GM19468 (cell line): ENCODE measurements at regions not wholly inside any gene's neighbourhood (a gene's known extent, or its start where the extent isn't known, plus 50 kb on each side); places are given as distances from the start of the nearest gene placed in this dataset.
"Not testable (repeated sequence)": the region's sequence is repeated elsewhere in the genome, so short reads cannot be mapped to it uniquely, and the experiment has no call there.

Experiments
- ATAC-seq: cut with Tn5 transposase; IDR thresholded peaks from one replicate; pipeline ENCODE4 v1.9.1; 2021; ENCODE audit warnings: mild to moderate bottlenecking, moderate library complexity, moderate number of reproducible peaks; ENCODE audit not compliant: unreplicated experiment; ENCODE audit errors: extremely low read depth

GRCh38 chr21:28725396-28725795, 267.3 kb downstream of the LTN1 start:
- no peak for ATAC-seq

GRCh38 chr21:28723646-28724045, 269.0 kb downstream of the LTN1 start:
- no peak for ATAC-seq

GRCh38 chr21:28719723-28720122, 273.0 kb downstream of the LTN1 start:
- ATAC-seq = no peak

GRCh38 chr21:28714777-28715464, 277.8 kb downstream of the LTN1 start:
- ATAC-seq = no peak

- no peak for ATAC-seq
These were observed 280.3 kb downstream of the LTN1 start for GRCh38 chr21:28712411-28712810.

GRCh38 chr21:28705616-28706015, 287.1 kb downstream of the LTN1 start:
- ATAC-seq = no peak

- no peak for ATAC-seq
These were observed 287.9 kb downstream of the LTN1 start for GRCh38 chr21:28704746-28705145.

- ATAC-seq = no peak
These were observed 288.8 kb downstream of the LTN1 start for GRCh38 chr21:28703861-28704260.

GRCh38 chr21:28699596-28700259, 292.9 kb downstream of the LTN1 start:
- ATAC-seq = no peak

- no peak for ATAC-seq
These were observed 293.5 kb downstream of the LTN1 start for GRCh38 chr21:28699186-28699585.

GRCh38 chr21:28696844-28697410, 295.8 kb downstream of the LTN1 start:
- ATAC-seq = no peak

- ATAC-seq = no peak
These were observed 299.2 kb downstream of the LTN1 start for GRCh38 chr21:28693476-28693875.

- ATAC-seq = no peak
These were observed 302.5 kb downstream of the LTN1 start for GRCh38 chr21:28690196-28690595.

GRCh38 chr21:28688381-28688780, 304.3 kb downstream of the LTN1 start:
- no peak for ATAC-seq

GRCh38 chr21:28687586-28687985, 305.1 kb downstream of the LTN1 start:
- no peak for ATAC-seq

GRCh38 chr21:28683982-28684752, 308.5 kb downstream of the LTN1 start:
- ATAC-seq = no peak

GRCh38 chr21:28682884-28683283, 309.8 kb downstream of the LTN1 start:
- ATAC-seq = not testable (repeated sequence)

GRCh38 chr21:28677096-28677495, 315.6 kb downstream of the LTN1 start:
- not testable (repeated sequence) for ATAC-seq

- ATAC-seq = no peak
These were observed 317.2 kb downstream of the LTN1 start for GRCh38 chr21:28675331-28676041.

GRCh38 chr21:28674763-28675162, 317.9 kb downstream of the LTN1 start:
- ATAC-seq = no peak
